ENCODE measurements at regions not wholly inside any gene's neighbourhood (a gene's known extent, or its start where the extent isn't known, plus 50 kb on each side); places are given as distances from the start of the nearest gene placed in this dataset.

GRCh38 chr11:69429716-69430491 is 51.6 kb upstream of the LINC01488 start:
- TF ChIP-seq, protein P1, sequence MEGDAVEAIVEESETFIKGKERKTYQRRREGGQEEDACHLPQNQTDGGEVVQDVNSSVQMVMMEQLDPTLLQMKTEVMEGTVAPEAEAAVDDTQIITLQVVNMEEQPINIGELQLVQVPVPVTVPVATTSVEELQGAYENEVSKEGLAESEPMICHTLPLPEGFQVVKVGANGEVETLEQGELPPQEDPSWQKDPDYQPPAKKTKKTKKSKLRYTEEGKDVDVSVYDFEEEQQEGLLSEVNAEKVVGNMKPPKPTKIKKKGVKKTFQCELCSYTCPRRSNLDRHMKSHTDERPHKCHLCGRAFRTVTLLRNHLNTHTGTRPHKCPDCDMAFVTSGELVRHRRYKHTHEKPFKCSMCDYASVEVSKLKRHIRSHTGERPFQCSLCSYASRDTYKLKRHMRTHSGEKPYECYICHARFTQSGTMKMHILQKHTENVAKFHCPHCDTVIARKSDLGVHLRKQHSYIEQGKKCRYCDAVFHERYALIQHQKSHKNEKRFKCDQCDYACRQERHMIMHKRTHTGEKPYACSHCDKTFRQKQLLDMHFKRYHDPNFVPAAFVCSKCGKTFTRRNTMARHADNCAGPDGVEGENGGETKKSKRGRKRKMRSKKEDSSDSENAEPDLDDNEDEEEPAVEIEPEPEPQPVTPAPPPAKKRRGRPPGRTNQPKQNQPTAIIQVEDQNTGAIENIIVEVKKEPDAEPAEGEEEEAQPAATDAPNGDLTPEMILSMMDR (conservative IDR thresholded peaks at IDR 0.05; ENCODE audit: low read depth, low read length) = no peak
- TF ChIP-seq EZH2 (IDR thresholded peaks at IDR 0.05; ENCODE audit: borderline replicate concordance, low read depth, low read length, poor library complexity, severe bottlenecking) = no peak
